K562 (cell line): ENCODE measurements at regions not wholly inside any gene's neighbourhood (a gene's known extent, or its start where the extent isn't known, plus 50 kb on each side); places are given as distances from the start of the nearest gene placed in this dataset.

Source experiments
- ATAC-seq: fragments of 200-7000 bp; cut with Tn5 transposase; 3 replicates; pipeline ENCODE4 v1.9.1; 2020; ENCODE audit warnings: moderate library complexity
- BruUV-seq: library from RNA; stranded (reverse); fragments of 400-500 nt; replicated peaks from 2 replicates; lab custom pipeline; 2021; lab: Mats Ljungman, UMichigan
- CTCF ChIA-PET: fragments of 300-600 bp; formaldehyde crosslinking; extraction: SDS; loops from one replicate; lab custom pipeline; 2021; ENCODE audit warnings: low intra/inter-chr PET ratio; lab: Yijun Ruan, JAX
- POLR2A ChIA-PET: fragments of 300-600, 350-650 bp; sonication (Branson Sonifier 250); formaldehyde crosslinking; extraction: SDS; loops from one replicate; lab custom pipeline; 2021; ENCODE audit warnings: antibody characterized with exemption, inconsistent platforms; lab: Yijun Ruan, JAX
- DNase-seq, 4 experiments: peaks; one replicate each; pipeline versions ENCODE4 v3.0.0 to v3.0.0-alpha.2; 2011 to 2018; ENCODE audit warnings: low spot score in 3 of 4, mixed read lengths in 3 of 4; ENCODE audit errors: extremely low read depth in 1 of 4
- FAIRE-seq: peaks from 2 replicates; lab custom pipeline; 2011; peaks lifted over from hg19 to GRCh38; lab: Jason Lieb, UNC
- H2AFZ ChIP-seq: 2 replicates; pipeline ENCODE4 v1.6.0; 2011; ENCODE audit warnings: low read depth, low read length, control low read depth, inconsistent platforms
- H3K27ac ChIP-seq: fragments of 200-600 bp; 3 replicates; pipeline ENCODE4 v1.8.0; 2011; ENCODE audit warnings: low read depth, mild to moderate bottlenecking, control low read depth, inconsistent platforms, low read length, moderate library complexity, mixed read lengths; ENCODE audit errors: extremely low read depth
- H3K27me3 ChIP-seq, 2 experiments: fragments of 300-600 bp in 1 of 2; 2 replicates in 1 of 2; 3 replicates in 1 of 2; pipeline versions ENCODE4 v1.6.0 to v1.8.0; 2011; ENCODE audit warnings: inconsistent platforms in 2 of 2, low read length in 2 of 2, mild to moderate bottlenecking in 1 of 2, mixed read lengths in 1 of 2, moderate library complexity in 1 of 2; ENCODE audit not compliant: control insufficient read depth in 2 of 2, insufficient read depth in 2 of 2
- H3K36me3 ChIP-seq: fragments of 300-600 bp; 3 replicates; pipeline ENCODE4 v1.8.0; 2011; ENCODE audit warnings: mild to moderate bottlenecking, low read length, inconsistent platforms; ENCODE audit not compliant: control insufficient read depth, insufficient read depth
- H3K4me1 ChIP-seq, 2 experiments: fragments of 200-600 bp in 1 of 2; replicated peaks in 1 of 2; 2 replicates in 1 of 2; 3 replicates in 1 of 2; pipeline versions ENCODE4 v1.5.1 to v1.8.0; 2011; ENCODE audit warnings: inconsistent platforms in 2 of 2, low read length in 2 of 2, mild to moderate bottlenecking in 1 of 2, mixed read lengths in 1 of 2, moderate library complexity in 1 of 2; ENCODE audit not compliant: control insufficient read depth in 2 of 2, insufficient read depth in 2 of 2
- H3K4me2 ChIP-seq: 2 replicates; pipeline ENCODE4 v1.6.1; 2011; ENCODE audit warnings: low read length, control low read depth, inconsistent platforms, mixed read lengths; ENCODE audit not compliant: insufficient read depth
- H3K4me3 ChIP-seq: fragments of 200-600 bp; sonication (generic), shearing (Covaris generic); 2 replicates; pipeline ENCODE4 v1.5.1; 2016; ENCODE audit warnings: control low read depth, inconsistent platforms
- H3K79me2 ChIP-seq: fragments of 200-600 bp; 3 replicates; pipeline ENCODE4 v1.8.0; 2011; ENCODE audit warnings: low read length, inconsistent platforms; ENCODE audit not compliant: control insufficient read depth, insufficient read depth
- H3K9ac ChIP-seq, 2 experiments: 2 replicates each; pipeline versions ENCODE4 v1.6.0 to v1.6.1; 2011; ENCODE audit warnings: low read depth in 2 of 2, low read length in 2 of 2, control low read depth in 1 of 2, inconsistent platforms in 1 of 2, mild to moderate bottlenecking in 1 of 2, mixed read lengths in 1 of 2; ENCODE audit not compliant: insufficient read depth in 1 of 2
- H3K9me1 ChIP-seq: one replicate; pipeline ENCODE4 v1.6.0; 2011; ENCODE audit warnings: inconsistent platforms, mild to moderate bottlenecking, low read length, moderate library complexity; ENCODE audit not compliant: control insufficient read depth, insufficient read depth
- H3K9me3 ChIP-seq: replicated peaks from 2 replicates; pipeline ENCODE4 v1.5.1; 2011; ENCODE audit warnings: low read depth, low read length, inconsistent platforms; ENCODE audit not compliant: control insufficient read depth, insufficient read depth
- H4K20me1 ChIP-seq: replicated peaks from 2 replicates; pipeline ENCODE4 v1.6.1; 2011; ENCODE audit warnings: low read length, inconsistent platforms, mixed read lengths; ENCODE audit not compliant: control insufficient read depth, insufficient read depth
- MCM7 ChIP-seq, 2 experiments: fragments of 450-650 bp; IDR thresholded peaks; 2 replicates each; pipeline ENCODE4 v1.6.1; 2016 to 2018
- MXI1 ChIP-seq: IDR thresholded peaks from 2 replicates; pipeline ENCODE4 v1.6.1; 2011; ENCODE audit warnings: low read depth, mild to moderate bottlenecking, improper control_type of control experiment, low read length
- NR2C1 ChIP-seq, 2 experiments: fragments of 450-650 bp; IDR thresholded peaks; 2 replicates each; pipeline ENCODE4 v1.6.1; 2017; ENCODE audit warnings: mild to moderate bottlenecking in 2 of 2, antibody characterized with exemption in 1 of 2, inconsistent platforms in 1 of 2, missing compliant biosample characterization in 1 of 2, missing genetic modification characterization in 1 of 2
- RHOXF2B ChIP-seq: fragments of 250-450 bp; sonication (Bioruptor Pico); conservative IDR thresholded peaks from 2 replicates; pipeline ENCODE4 v1.5.1; 2021
- SAFB ChIP-seq: fragments of 200-400 bp; formaldehyde crosslinking; IDR thresholded peaks from 2 replicates; pipeline ENCODE4 v1.6.1; 2017; ENCODE audit warnings: low read depth, low read length, borderline replicate concordance
- TBP ChIP-seq: optimal IDR thresholded peaks from 2 replicates; pipeline ENCODE3; 2011; ENCODE audit warnings: low read depth, low read length, improper control_type of control experiment
- ZC3H11A ChIP-seq: IDR thresholded peaks from 2 replicates; pipeline ENCODE4 v1.6.1; 2012; ENCODE audit warnings: low read depth, low read length, improper control_type of control experiment
- ZNF3 ChIP-seq: fragments of 250-450 bp; sonication (Bioruptor Pico); IDR thresholded peaks from 2 replicates; pipeline ENCODE4 v1.5.0; 2021; ENCODE audit warnings: mild to moderate bottlenecking, moderate library complexity
- ZNF668 ChIP-seq: fragments of 250-450 bp; sonication (Bioruptor Pico); IDR thresholded peaks from 2 replicates; pipeline ENCODE4 v1.8.0; 2022; ENCODE audit warnings: mild to moderate bottlenecking, inconsistent platforms
- WGBS: fragments of 100-300 bp; shearing (Covaris generic); methylation state at CpG from one replicate; pipeline ENCODE4 v1.1.6; 2016; ENCODE audit warnings: low coverage, mixed read lengths; ENCODE audit not compliant: insufficient coverage; ENCODE audit errors: missing lambda C conversion rate; 5-methylcytosine and 5-hydroxymethylcytosine counted together
- in situ Hi-C: fragments of 300-500 bp; cut with MboI; formaldehyde crosslinking; loops from 4 replicates; pipeline ENCODE4 v1.15.0; 2018; ENCODE audit warnings: inconsistent platforms, mixed read lengths
- intact Hi-C: fragments of 100-400 bp; cut with micrococcal nuclease; formaldehyde crosslinking; loops from 2 replicates; pipeline ENCODE4 v1.14.2; 2022
- TF ChIP-seq, protein P1 (sequence below): conservative IDR thresholded peaks from 2 replicates; pipeline ENCODE4 v1.6.1; 2011; ENCODE audit warnings: low read depth, mild to moderate bottlenecking, low read length; ENCODE audit not compliant: control insufficient read depth

DNA sequence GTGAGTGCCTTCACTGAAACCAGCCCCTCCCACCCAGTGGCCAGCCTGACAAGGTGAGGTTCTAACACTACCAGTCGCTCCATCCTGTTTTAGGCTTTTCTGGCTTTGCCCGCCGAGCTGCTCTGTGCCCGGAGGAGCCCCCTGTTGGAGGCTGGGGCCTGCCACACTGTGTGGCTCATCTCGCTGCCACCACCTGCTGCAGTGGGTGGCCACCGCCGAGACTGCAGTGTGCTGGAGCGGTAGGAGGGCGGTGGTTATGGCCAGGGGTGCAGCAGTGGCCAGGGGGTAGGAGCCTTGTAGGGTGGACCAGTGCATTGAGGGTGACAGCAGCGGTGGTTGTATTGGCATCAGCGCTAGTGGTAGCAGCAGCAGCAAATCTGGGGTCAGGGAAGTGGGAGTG is 74.7 kb upstream of the PCAT7 start:
- FAIRE-seq, result no peak
- H3K27ac ChIP-seq, result no peak overlapping the region

More for the DNA sequence above, 74.7 kb upstream of the PCAT7 start:
- 39% methylated on average over 10 of the region's 11 CpGs for WGBS
- Histone ChIP-seq H4K20me1 (no peaks in the 10 kb centered on the region), H3K9ac (no peak overlapping the region), H2AFZ (no peak overlapping the region), H3K9me1 (no peaks in the 10 kb centered on the region), H3K4me3 (no peak overlapping the region), H3K79me2 (no peaks in the 10 kb centered on the region; the same call in 2 of the 3 replicates), H3K4me1 (peaks cover 0 to 18% of the 10 kb centered on the region in 2 experiments; a peak in 1 of 5 replicates), H3K27me3 (no peaks in the 10 kb centered on the region; a peak in 1 of 5 replicates), H3K4me2 (no peak overlapping the region), H3K36me3 (no peaks in the 10 kb centered on the region), H3K9me3 (no peaks in the 10 kb centered on the region)
- BruUV-seq, result no TSS peak
- ChIA-PET POLR2A (interaction anchor here (0.6 to 2.8 kb wide), 2 partner anchors 12 to 16 kb away, joined by 3 to 14 read pairs; no protein-coding TSS in a partner anchor), CTCF (no interaction called here)
- ATAC-seq (peak; percentile 23; the same call in 2 of the 3 replicates), DNase-seq (no peak)
- TF ChIP-seq MXI1 (no peak), NR2C1 (IDR thresholded peaks at IDR 0.05) (no peak), NR2C1 (tag; IDR thresholded peaks at IDR 0.05) (no peak), SAFB (no peak), RHOXF2B (no peak), ZNF3 (CRISPR knock-in tag) (no peak), ZNF668 (CRISPR knock-in tag) (no peak), TBP (no peak), MCM7 (IDR thresholded peaks at IDR 0.05) (no peak), ZC3H11A (no peak)
- TF ChIP-seq, protein P1, sequence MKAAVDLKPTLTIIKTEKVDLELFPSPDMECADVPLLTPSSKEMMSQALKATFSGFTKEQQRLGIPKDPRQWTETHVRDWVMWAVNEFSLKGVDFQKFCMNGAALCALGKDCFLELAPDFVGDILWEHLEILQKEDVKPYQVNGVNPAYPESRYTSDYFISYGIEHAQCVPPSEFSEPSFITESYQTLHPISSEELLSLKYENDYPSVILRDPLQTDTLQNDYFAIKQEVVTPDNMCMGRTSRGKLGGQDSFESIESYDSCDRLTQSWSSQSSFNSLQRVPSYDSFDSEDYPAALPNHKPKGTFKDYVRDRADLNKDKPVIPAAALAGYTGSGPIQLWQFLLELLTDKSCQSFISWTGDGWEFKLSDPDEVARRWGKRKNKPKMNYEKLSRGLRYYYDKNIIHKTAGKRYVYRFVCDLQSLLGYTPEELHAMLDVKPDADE, result no peak
- in situ Hi-C loops (no loop called here), intact Hi-C loops (no loop called here)
